Esophagus squamous epithelium (tissue), 4 donors: ENCODE measurements at regions not wholly inside any gene's neighbourhood (a gene's known extent, or its start where the extent isn't known, plus 50 kb on each side); places are given as distances from the start of the nearest gene placed in this dataset.

Source experiments
- CTCF ChIP-seq, 6 experiments: fragments of 450-650 bp in 4 of 6; fragments of 200-600 bp in 2 of 6; sonication (generic) in 2 of 6; IDR thresholded peaks; one replicate each; pipeline ENCODE4 v1.5.1; 2016 to 2019; ENCODE audit warnings: antibody characterized with exemption in 6 of 6, mild to moderate bottlenecking in 4 of 6, moderate library complexity in 4 of 6
- POLR2A ChIP-seq, 4 donors: fragments of 450-650 bp; IDR thresholded peaks; one replicate each; pipeline ENCODE4 v1.6.1; 2017; ENCODE audit warnings: antibody characterized with exemption in 4 of 4, mild to moderate bottlenecking in 4 of 4, moderate library complexity in 3 of 4

- TF ChIP-seq CTCF (IDR thresholded peaks at IDR 0.05) (no peak), POLR2A (IDR thresholded peaks at IDR 0.05) (no peak)
These were observed 320.6 kb downstream of the KCNC2 start for GRCh38 chr12:74889073-74889472.
